ENCODE measurements at regions not wholly inside any gene's neighbourhood (a gene's known extent, or its start where the extent isn't known, plus 50 kb on each side); places are given as distances from the start of the nearest gene placed in this dataset.

GRCh38 chr4:111475666-111476065 is 669.6 kb upstream of the FAM241A start:
- no peak for FAIRE-seq
- Histone ChIP-seq H2AFZ (ENCODE audit: control insufficient read depth, low read length) (no peak overlapping the region), H3K27me3 (ENCODE audit: control insufficient read depth, extremely low read depth, insufficient read depth, low read length) (no peaks in the 10 kb centered on the region), H3K4me2 (ENCODE audit: control insufficient read depth, extremely low read depth, insufficient read depth, low read depth, low read length) (no peak overlapping the region), H3K4me1 (ENCODE audit: control insufficient read depth, extremely low read depth, insufficient read depth, low read length) (no peaks in the 10 kb centered on the region), H3K4me3 (ENCODE audit: control insufficient read depth in 2 of 3, extremely low read depth in 1 of 3, insufficient read depth in 2 of 3, low read depth in 1 of 3, low read length in 3 of 3) (no peak overlapping the region), H3K36me3 (ENCODE audit: control insufficient read depth in 2 of 2, extremely low read depth in 1 of 2, insufficient read depth in 2 of 2, low read length in 2 of 2) (no peaks in the 10 kb centered on the region), H3K27ac (ENCODE audit: control insufficient read depth, insufficient read depth, low read length) (no peak overlapping the region), H3K9ac (ENCODE audit: control insufficient read depth, extremely low read depth, insufficient read depth, low read length) (no peak overlapping the region), H3K9me3 (ENCODE audit: control insufficient read depth, low read depth, low read length) (no peaks in the 10 kb centered on the region), H3K9me1 (ENCODE audit: control insufficient read depth, extremely low read depth, insufficient read depth, low read length) (no peaks in the 10 kb centered on the region), H3K79me2 (ENCODE audit: control insufficient read depth, insufficient read depth, low read length) (no peaks in the 10 kb centered on the region), H4K20me1 (ENCODE audit: control insufficient read depth, extremely low read depth, insufficient read depth, low read length) (no peaks in the 10 kb centered on the region)
- no peak for DNase-seq (ENCODE audit: low read depth, low spot score)
- TF ChIP-seq EZH2 (IDR thresholded peaks at IDR 0.05; ENCODE audit: low read length), result no peak
- TF ChIP-seq, protein P1, sequence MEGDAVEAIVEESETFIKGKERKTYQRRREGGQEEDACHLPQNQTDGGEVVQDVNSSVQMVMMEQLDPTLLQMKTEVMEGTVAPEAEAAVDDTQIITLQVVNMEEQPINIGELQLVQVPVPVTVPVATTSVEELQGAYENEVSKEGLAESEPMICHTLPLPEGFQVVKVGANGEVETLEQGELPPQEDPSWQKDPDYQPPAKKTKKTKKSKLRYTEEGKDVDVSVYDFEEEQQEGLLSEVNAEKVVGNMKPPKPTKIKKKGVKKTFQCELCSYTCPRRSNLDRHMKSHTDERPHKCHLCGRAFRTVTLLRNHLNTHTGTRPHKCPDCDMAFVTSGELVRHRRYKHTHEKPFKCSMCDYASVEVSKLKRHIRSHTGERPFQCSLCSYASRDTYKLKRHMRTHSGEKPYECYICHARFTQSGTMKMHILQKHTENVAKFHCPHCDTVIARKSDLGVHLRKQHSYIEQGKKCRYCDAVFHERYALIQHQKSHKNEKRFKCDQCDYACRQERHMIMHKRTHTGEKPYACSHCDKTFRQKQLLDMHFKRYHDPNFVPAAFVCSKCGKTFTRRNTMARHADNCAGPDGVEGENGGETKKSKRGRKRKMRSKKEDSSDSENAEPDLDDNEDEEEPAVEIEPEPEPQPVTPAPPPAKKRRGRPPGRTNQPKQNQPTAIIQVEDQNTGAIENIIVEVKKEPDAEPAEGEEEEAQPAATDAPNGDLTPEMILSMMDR (optimal IDR thresholded peaks at IDR 0.05 in 1 of 3, IDR thresholded peaks at IDR 0.05 in 1 of 3, conservative IDR thresholded peaks at IDR 0.05 in 1 of 3; ENCODE audit: extremely low read depth in 1 of 3, insufficient read depth in 2 of 3, low read length in 3 of 3), result no peak
- dilution Hi-C loops (cut with MboI; ENCODE audit: extremely low pct_ligation_motif_present, low sequenced_read_pairs), result no loop called here

DNA sequence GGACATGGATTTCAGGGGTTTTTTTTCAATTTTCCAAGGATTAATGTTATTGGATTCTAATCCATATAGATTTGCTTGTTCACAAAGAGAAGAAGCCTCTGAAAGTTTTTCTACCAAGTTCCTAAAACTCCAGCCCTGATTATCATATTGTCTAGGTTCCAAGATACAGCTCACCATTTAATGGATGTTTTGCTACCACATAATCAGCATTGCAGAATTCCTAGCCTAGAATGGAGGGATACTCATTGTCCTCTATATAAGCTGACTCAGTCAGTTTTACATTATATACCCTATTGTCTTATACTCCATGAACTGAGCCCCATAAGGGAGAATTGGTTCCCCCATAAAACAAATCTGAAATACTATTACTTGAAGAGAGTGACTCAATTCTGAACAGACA is 664.7 kb upstream of the FAM241A start:
- Histone ChIP-seq H3K9ac (ENCODE audit: control insufficient read depth, extremely low read depth, insufficient read depth, low read length) (no peak overlapping the region), H3K4me2 (ENCODE audit: control insufficient read depth, extremely low read depth, insufficient read depth, low read depth, low read length) (no peak overlapping the region), H3K4me3 (ENCODE audit: control insufficient read depth in 2 of 3, extremely low read depth in 1 of 3, insufficient read depth in 2 of 3, low read depth in 1 of 3, low read length in 3 of 3) (no peak overlapping the region), H2AFZ (ENCODE audit: control insufficient read depth, low read length) (no peak overlapping the region), H4K20me1 (ENCODE audit: control insufficient read depth, extremely low read depth, insufficient read depth, low read length) (no peaks in the 10 kb centered on the region), H3K79me2 (ENCODE audit: control insufficient read depth, insufficient read depth, low read length) (no peaks in the 10 kb centered on the region), H3K9me1 (ENCODE audit: control insufficient read depth, extremely low read depth, insufficient read depth, low read length) (no peaks in the 10 kb centered on the region), H3K27ac (ENCODE audit: control insufficient read depth, insufficient read depth, low read length) (no peak overlapping the region), H3K36me3 (ENCODE audit: control insufficient read depth in 2 of 2, extremely low read depth in 1 of 2, insufficient read depth in 2 of 2, low read length in 2 of 2) (no peaks in the 10 kb centered on the region), H3K27me3 (ENCODE audit: control insufficient read depth, extremely low read depth, insufficient read depth, low read length) (no peaks in the 10 kb centered on the region), H3K9me3 (ENCODE audit: control insufficient read depth, low read depth, low read length) (no peaks in the 10 kb centered on the region), H3K4me1 (ENCODE audit: control insufficient read depth, extremely low read depth, insufficient read depth, low read length) (no peaks in the 10 kb centered on the region)
- no peak for FAIRE-seq
- no peak for DNase-seq (ENCODE audit: low read depth, low spot score)
- dilution Hi-C loops (cut with MboI; ENCODE audit: extremely low pct_ligation_motif_present, low sequenced_read_pairs), result no loop called here
- TF ChIP-seq EZH2 (IDR thresholded peaks at IDR 0.05; ENCODE audit: low read length), result no peak
- TF ChIP-seq, protein P1 (optimal IDR thresholded peaks at IDR 0.05 in 1 of 3, IDR thresholded peaks at IDR 0.05 in 1 of 3, conservative IDR thresholded peaks at IDR 0.05 in 1 of 3; ENCODE audit: extremely low read depth in 1 of 3, insufficient read depth in 2 of 3, low read length in 3 of 3), result no peak

Data from keratinocyte (primary cell).